GM18502 (cell line): ENCODE measurements at regions not wholly inside any gene's neighbourhood (a gene's known extent, or its start where the extent isn't known, plus 50 kb on each side); places are given as distances from the start of the nearest gene placed in this dataset.
"Not testable (repeated sequence)": the region's sequence is repeated elsewhere in the genome, so short reads cannot be mapped to it uniquely, and the experiment has no call there.

Experiments
- ATAC-seq: cut with Tn5 transposase; IDR thresholded peaks from one replicate; pipeline ENCODE4 v1.9.1; 2021; ENCODE audit warnings: mild to moderate bottlenecking; ENCODE audit not compliant: unreplicated experiment, poor library complexity

- ATAC-seq, result not testable (repeated sequence)
These were observed 153.1 kb downstream of the OR13H1 start for GRCh38 chrX:131696989-131697388.

DNA sequence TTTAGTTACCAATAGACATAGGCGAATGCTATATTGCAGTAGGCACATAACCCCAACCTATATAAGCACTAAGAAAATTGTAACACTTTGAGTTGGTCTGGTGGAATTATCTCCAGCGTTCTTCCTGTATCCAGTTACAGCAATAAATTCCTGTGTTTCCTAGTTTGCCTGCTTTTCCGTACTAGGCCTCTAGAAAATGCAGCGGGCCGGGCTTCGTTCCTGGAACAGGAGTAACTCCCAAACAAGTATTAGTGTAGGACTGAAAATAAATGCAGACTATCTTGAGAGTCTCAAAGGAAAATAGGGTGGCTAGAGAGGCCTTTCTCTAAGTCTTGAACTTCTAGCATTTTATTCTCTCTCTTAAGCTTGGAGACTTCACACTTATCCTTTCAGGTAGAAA lies 159.8 kb downstream of the OR13H1 start:
- no peak for ATAC-seq

DNA sequence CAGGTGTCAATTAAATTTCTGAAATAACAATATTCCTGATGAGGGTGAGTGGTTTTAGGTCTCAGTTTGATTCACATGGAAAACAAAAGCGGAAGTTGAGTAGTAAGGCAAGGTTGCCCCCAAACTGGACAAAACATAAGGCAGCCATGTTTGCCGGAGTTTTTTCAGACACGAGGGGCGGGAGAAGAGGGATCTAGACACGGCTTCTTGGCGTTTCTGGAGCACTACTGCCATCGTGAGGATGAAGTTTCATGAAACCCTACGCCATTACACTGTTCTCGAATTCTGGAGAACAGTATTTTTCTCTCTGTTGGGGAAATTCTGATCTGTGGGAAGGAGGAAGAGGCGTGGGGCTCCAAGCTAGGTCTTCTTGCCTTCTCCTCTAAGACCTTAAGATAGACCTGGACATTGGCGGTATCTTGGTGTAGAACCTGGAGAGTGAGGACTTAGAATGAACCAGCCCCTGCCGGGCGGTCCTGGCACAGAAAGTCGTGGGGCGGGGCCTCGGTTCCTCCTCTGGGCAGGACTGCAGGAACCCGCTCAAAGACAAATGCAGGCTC lies 160.3 kb downstream of the OR13H1 start:
- peak; percentile 72 for ATAC-seq

DNA sequence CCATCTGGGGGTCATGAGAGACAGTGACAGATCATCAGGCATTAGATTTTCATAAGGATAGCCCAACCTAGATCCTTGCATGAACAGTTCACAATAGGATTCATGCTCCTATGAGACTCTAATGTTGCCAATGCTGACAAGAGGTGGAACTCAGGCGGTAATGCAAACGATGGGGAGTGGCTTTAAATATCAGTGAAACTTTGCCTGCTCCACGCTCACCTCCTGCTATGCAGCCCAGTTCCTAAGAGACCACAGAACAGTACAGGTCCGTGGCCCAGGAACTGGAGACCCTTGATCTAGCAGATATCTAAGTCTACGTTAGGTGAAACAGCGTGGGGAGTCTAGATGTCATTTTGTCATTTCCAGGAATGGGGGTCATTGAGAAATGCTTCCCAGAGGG lies 165.7 kb downstream of the OR13H1 start:
- no peak for ATAC-seq

DNA sequence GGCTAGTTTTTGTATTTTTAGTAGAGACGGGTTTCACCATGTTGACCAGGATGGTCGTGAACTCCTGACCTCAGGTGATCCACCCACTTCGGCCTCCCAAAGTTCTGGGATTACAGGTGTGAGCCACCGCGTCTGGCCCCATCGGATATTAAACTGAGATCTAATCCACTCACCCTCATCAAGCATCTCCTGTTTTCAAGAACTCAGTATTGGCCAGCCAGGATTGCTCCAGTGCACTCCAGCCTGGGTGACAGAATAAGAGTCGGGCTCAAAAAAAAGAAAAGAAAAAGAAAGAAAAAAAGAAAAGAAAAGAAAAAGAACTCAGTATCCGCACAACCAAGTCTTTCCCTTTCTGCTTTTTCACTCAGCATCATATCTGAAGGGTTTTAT lies 167.6 kb downstream of the OR13H1 start:
- ATAC-seq, result no peak

GRCh38 chrX:131723646-131724045 lies 179.8 kb downstream of the OR13H1 start:
- ATAC-seq, result no peak

DNA sequence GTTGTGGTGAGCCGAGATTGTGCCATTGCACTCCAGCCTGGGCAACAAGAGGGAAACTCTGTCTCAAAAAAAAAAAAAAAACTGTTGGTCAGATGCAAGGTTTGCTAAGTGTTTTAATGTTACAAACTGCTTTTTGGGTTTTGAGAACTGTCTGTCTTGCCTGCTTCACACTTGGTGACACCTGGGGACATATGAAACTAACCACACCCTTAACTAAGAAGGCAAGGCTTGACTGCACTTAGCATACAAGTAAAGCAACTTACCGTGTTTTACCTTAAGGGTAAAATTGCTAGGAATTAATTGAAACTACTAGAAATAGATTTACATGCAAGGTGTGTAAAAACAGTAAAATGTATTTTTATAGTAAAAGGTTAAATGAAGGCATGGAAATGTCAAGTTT lies 180.4 kb downstream of the OR13H1 start:
- no peak for ATAC-seq

DNA sequence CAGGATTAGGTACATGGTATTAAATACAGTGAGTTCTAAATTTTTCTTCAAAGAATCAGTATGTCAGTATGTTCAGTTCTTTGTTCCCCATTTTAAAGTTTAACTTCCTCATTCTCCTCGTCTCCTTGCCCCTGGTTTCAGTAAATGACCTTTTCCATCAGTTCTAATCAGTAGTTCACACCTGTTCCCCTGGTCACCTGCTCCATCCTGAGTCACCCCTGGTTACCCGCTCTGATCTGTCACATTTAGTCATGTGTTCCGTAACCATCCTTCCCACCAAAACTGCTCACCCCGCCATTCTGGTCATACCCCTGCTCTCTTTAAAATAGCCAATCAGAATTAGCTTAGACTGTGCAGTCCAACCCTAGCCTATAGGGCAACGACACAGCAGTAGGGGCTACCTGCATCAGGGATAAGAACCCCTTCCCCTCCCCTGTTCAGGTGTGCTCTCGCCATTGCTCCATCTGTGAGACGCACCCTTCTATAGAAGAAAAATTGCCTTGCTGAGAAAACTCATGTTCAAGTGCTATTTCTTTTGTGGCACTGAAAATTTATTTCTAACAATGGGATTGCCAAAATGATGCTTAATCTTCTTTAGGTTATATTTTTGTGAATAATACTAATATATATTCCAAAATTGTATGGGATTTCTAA lies 181.3 kb downstream of the OR13H1 start:
- no peak for ATAC-seq

DNA sequence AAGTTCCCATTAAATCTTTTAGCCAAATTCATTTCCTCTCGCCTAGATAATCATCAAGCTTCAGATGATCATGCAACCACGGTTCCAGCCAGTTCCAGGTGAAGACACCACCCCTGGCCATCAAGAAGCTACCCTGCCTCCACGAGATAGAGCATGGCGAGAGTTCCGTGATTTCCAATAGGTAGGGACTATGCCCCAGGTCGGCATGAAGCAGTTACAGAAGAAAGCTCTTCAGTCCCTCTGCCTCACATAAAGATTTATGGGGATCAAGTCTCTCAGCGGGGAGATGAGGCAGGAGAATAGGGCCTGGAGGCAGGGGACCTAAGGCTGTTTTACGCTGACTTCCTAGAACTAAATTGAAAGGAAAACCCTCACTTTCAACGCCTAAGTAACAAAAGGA lies 183.9 kb downstream of the OR13H1 start:
- ATAC-seq, result no peak

DNA sequence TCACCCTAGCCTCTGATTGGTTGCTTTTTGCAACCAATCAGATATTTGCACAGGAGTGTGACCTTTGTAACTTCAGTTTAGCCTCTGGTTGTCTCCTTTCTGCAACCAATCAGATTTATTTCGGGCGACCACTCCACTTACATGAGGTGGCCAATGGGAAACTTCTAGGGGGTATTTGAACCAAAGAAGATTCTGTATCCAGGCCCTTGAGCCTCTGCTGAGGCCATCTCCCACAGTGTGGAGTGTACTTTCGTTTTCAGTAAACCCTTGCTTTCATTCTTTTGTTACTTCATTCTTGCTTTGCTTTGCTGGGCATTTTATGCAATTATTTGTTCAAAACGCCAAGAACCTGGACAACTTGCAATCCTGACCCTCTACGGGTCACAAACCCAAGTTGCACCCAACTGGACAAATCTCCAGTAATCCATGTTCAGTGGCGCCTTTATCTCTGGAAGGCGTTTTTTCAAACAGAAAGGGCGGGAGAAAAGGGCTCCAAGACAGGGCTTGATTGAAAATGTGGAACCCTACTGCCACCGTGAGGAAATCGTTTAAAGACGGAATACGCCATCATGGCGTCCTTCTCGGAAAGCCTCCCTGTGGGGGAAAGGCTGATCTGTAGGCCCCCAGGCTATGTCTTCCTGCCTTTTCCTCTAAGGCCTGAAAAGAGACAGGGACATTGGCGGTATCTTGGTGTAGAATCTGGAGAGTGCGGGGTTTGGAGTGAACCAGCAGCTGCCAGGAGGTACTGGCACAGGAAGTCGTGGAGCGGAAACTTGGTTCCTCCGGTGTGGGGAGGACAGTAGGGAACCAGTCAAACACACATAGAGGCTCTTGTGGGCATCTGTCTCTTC lies 184.6 kb downstream of the OR13H1 start:
- peak; percentile 70 for ATAC-seq

- peak; percentile 64 for ATAC-seq
These were observed 185.4 kb downstream of the OR13H1 start for GRCh38 chrX:131729295-131729694.

- no peak for ATAC-seq
These were observed 190.7 kb downstream of the OR13H1 start for GRCh38 chrX:131734621-131735020.

GRCh38 chrX:131735127-131735526 lies 191.3 kb downstream of the OR13H1 start:
- ATAC-seq, result no peak

GRCh38 chrX:131739823-131740222 lies 195.9 kb downstream of the OR13H1 start:
- no peak for ATAC-seq

GRCh38 chrX:131741103-131741581 lies 197.3 kb downstream of the OR13H1 start:
- peak; percentile 69 for ATAC-seq

GRCh38 chrX:131745942-131746489 lies 202.1 kb downstream of the OR13H1 start:
- peak; percentile 1 for ATAC-seq

DNA sequence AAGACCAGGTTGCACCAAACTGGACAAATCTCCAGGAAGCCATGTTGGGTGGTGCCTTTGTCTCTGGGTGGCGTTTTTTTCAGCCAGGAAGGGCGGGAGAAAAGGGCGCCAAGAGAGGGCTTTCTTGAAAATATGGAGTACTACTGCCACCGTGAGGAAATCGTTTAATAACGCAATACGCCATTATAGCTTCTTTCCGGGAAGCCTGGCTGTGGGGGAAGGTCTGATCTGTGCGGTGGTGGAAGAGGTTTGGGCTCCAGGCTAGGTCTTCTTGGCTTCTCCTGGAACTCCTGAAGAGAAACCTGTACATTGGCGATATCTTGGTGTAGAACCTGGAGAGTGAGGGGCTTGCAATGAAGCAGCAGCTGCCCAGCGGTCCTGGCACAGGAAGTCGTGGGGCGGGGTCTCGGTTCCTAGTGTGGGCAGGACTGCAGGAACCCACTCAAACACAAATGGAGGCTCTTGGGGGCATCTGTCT lies 202.7 kb downstream of the OR13H1 start:
- ATAC-seq, result peak; percentile 52

- peak; percentile 69 for ATAC-seq
These were observed 203.3 kb downstream of the OR13H1 start for GRCh38 chrX:131747173-131747572.

DNA sequence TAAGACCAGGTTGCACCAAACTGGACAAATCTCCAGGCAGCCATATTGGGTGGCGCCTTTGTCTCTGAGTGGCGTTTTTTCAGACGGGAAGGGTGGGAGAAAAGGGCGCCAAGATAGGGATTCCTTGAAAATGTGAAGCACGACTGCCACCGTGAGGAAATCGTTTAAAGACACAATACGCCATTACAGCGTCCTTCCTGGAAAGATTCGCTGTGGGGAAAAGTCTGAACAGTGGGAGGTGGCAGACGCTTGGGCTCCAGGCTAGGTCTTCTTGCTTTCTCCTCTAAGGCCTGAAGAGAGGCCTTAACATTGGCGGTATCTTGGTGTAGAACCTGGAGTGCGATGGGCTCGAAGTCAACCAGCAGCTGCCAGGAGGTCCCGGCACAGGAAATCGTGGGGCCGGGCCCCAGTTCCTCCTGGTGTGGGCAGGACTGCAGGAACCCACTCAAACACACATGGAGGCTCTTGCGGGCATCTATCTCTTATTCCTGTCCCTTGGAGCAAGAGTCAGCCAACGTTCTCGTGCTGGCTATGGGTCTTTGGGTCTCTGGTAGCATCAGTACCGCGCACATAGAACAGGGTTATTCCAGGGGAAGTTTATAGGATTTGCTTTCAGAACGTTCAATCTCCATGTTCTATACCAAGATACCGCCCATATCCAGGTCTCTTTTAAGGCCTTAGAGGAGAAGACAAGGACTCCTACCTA lies 208.8 kb downstream of the OR13H1 start:
- peak; percentile 62 for ATAC-seq

DNA sequence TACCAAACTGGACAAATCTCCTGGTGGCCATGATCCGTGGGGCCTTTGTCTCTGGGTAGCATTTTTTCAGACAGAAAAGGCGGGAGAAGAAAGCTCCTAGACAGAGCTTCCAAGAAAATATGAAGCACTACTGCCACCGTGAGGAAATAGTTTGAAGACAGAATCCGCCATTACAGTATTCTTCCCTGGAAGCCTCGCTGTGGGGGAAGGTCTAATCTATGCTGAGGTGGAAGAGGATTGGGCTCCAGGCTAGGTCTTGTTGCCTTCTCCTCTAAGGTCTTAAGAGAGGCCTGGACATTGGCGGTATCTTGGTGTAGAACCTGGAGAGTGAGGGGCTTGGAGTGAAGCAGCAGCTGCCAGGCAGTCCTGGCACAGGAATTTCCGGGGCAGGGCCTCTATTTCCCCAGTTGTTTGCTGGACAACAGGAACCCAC lies 218.9 kb downstream of the OR13H1 start:
- peak; percentile 67 for ATAC-seq
